ENCODE measurements at regions not wholly inside any gene's neighbourhood (a gene's known extent, or its start where the extent isn't known, plus 50 kb on each side); places are given as distances from the start of the nearest gene placed in this dataset.
A peak's percentile ranks its signal among the peaks of the same experiment; 100 is the strongest.

DNA sequence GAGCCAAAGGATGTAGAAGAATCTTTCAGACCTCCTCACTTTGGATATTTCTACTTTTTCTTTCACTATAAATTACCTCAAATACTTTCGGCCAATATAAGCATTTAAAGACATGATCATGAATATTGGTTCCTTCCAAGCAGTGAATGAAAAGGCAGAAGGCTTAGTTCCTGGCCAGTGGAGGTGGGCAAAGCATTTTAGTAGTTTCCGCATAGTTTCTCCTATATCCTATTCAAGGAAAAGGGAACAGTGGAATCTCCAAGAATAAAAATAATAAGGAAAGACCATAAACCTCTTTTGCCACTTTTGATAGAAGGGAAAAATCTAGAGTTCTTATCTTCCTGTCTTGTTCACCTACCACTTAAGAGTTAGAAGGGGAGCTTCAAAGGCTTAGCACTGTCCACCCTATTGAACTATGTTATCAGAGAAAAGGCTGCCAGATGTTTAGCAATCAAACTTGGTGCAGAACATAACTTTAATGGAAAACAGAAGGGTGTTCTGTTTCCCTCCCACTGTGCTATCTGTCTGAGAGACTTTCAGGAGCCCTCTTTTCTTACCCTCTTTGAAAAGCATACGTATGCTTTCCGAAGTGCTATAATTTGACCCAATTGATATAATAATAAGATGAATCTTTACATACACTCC is 155.6 kb upstream of the DPH6 start:
- no peak overlapping the region for H3K27ac Mint-ChIP-seq
- peaks cover 0 to 9% of the 10 kb centered on the region in 2 donors for H3K9me3 Mint-ChIP-seq
- no peak for DNase-seq (ENCODE audit: low spot score in 2 of 2)
- H3K36me3 Mint-ChIP-seq, result no peaks in the 10 kb centered on the region
- ATAC-seq, result no peak

DNA sequence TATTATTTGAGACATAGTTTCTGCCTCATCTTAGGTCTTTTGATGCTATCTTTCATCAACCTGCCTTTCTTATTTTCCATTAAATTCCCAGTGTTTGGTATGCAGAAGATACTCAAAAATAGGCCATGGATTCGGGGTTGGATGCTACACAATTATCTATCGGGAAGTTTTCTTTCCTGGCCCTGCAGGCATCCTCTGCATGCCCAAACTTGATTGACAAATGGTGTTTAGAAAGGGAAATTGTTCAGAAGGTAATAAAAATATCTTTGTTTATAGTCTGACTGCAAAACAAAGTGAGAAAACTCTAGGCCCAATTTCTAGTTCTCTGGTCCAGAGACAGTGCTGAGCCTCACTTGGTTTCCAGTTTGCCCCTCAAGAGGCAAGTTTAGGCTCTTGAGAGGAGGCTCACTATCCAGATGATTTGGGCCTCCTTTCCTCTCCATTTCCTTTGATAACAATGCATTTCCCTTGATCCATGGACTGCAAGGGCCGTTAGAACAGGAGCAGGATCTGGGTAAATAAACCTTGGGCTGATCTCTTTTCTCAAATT is 157.1 kb upstream of the DPH6 start:
- Mint-ChIP-seq H3K36me3 (no peaks in the 10 kb centered on the region), H3K9me3 (peaks cover 0 to 9% of the 10 kb centered on the region in 2 donors), H3K27ac (no peak overlapping the region)
- ATAC-seq (no peak), DNase-seq (ENCODE audit: low spot score in 2 of 2) (no peak)

DNA sequence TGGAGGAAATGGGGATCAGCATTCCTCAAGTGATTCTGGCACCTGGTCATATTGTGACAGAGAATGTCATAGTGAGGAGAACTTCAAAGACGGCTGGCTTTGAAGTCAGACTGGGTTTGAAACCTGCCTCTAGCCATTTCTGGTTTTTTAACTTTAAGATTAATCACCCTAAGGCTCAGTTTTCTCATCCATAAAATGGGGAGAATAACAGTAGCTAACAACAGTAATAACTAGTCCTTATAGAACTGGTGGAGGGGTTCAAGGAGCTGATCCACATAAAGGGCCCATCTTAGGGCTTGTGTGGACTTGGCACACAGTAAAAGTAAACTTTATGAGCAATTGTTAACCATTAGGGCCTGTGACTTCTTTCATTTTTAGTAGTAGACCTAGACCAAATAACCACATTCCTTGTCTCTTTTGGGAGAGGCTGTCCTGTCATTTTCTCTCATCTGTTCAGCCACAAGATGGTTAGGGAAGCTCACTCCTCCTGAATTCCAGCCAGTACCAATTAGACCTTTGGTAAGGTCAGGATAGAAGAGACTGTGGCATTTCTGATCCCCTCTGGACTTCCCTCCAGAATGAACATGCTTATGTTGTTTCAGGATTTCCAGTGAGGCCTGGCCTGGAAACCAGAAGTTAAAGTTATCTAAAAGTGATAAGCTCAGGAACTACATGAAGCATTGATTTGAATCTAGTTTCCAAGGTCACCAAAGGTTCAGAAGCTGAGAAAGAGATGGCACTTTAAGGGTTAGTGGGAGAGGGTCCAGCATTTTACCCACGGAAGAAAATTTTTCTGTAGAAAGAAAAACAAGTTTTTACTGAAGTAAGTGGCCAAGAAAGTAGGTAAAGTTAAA is 159.3 kb upstream of the DPH6 start:
- no peak for ATAC-seq

DNA sequence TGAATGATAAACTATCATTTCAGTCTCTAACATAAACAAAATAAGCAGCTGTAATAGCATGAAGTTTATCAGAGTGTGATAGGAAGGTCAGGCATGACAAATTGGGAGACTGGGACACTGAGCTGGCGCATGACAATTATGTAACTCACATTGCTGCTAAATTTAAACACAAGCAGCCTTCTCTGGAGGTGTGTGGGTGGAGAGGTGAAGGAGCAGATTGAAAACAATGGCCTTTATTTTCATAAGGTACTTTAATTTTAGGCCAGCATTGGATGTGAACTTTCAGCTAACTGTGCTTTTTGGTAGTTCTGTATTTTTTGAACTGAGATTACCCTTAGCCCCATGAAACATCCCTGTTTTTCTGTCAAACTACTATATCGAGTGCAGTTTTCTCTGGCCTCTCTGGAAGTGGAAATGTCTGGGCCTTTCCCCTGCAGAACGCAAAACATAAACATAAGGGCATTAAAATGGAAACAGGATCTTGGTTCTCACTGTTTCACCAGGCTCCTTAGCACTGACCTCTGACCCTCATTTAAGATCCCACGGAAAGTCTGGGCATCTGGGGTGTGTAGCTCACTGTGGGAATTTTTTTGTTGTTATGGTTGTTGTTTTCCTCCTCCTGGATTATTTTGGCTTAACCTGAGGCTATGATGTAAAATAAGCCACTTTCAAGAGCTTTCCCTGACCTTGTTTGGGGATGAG is 160.1 kb upstream of the DPH6 start:
- no peaks in the 10 kb centered on the region for H3K36me3 Mint-ChIP-seq
- H3K9me3 Mint-ChIP-seq, result no peaks in the 10 kb centered on the region
- no peak overlapping the region for H3K27ac Mint-ChIP-seq
- ATAC-seq (no peak), DNase-seq (ENCODE audit: low spot score in 2 of 2) (no peak)

More for the DNA sequence above, 159.3 kb upstream of the DPH6 start:
- Mint-ChIP-seq H3K27ac (no peak overlapping the region), H3K9me3 (no peaks in the 10 kb centered on the region), H3K36me3 (no peaks in the 10 kb centered on the region)
- no peak for DNase-seq (ENCODE audit: low spot score in 2 of 2)

DNA sequence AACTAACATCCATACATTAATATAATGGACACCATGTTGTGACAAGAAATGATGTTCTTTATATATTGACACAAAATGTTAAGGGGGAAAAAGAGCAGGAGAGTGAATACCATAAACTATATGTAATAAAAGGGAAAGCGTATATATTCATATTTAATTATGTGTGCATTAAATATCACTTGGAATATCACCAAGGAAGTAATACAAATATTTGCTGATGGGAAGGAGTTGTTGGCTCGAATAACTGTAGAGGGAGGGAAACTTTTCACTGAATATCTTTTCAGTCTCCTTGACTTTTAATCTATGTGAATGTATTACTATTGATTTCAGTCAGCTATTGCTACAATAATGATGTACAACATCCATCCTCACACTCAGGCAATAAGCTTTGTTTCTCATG is 167.0 kb upstream of the DPH6 start:
- Mint-ChIP-seq H3K9me3 (peaks cover 0 to 7% of the 10 kb centered on the region in 2 donors), H3K36me3 (no peaks in the 10 kb centered on the region), H3K27ac (no peak overlapping the region)
- DNase-seq (ENCODE audit: low spot score in 2 of 2) (no peak), ATAC-seq (no peak)

DNA sequence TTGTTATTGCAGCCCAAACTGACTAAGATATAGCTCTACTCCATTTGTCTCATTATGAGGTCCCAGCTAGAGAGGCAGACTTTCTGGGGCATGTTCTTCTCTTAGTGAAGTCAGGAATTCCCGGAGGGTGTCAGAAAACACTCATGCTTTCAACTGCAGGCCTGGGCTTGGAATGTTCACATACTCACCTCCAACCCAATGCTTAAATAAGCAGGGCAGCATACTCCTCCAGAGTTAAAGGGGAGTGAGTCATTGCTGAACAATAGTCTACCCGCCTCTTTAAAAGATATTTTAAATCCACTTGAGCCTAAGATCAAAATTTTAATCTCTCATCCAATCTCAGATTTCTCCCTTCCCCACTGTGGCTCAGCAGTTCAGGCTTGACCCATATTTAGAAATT is 167.8 kb upstream of the DPH6 start:
- Mint-ChIP-seq H3K9me3 (peaks cover 0 to 7% of the 10 kb centered on the region in 2 donors), H3K36me3 (no peaks in the 10 kb centered on the region), H3K27ac (no peak overlapping the region)
- no peak for DNase-seq (ENCODE audit: low spot score in 2 of 2)
- ATAC-seq, result no peak

DNA sequence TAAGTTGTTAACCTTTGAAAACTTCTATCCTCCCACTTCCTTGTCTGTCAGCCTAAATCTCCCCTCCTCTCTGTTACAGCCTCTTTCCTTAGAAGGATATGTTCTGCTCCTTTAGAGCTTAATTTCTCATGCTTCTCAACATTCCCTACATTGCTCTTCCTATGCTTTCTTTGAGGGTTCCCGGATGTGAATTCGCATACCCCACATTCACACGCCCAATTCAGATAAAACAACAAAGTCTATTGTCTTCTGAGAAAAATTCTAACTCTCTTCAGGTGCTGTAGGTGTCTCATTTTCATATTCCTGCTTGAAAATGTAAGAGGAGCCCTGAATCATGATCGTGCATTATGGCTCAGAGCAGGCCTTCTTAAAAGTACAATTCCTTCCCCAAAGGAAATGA is 171.8 kb upstream of the DPH6 start:
- DNase-seq (ENCODE audit: low spot score in 2 of 2) (no peak), ATAC-seq (no peak)
- Mint-ChIP-seq H3K36me3 (no peaks in the 10 kb centered on the region), H3K27ac (no peak overlapping the region), H3K9me3 (peaks cover 0 to 7% of the 10 kb centered on the region in 2 donors)

DNA sequence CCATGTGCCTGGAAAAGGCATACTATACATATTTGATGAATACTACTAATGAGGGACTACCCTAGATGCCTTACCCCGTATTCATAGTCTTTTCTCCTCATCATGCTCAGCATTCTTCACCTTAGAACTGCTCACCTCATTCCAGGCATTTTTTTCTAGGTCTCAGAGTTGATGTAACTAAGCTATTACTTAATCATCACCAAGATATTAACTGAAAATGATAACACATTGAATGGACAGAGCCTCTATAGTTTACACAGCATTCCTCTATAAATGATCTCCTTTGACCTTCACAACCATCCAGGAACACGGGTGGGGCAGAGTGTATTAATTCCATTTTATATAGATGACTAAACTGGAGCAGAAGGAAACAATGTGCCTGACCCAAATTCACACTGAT is 174.1 kb upstream of the DPH6 start:
- ATAC-seq (no peak), DNase-seq (ENCODE audit: low spot score in 2 of 2) (no peak)
- peaks cover 0 to 4% of the 10 kb centered on the region in 2 donors for H3K9me3 Mint-ChIP-seq
- H3K27ac Mint-ChIP-seq, result no peak overlapping the region
- H3K36me3 Mint-ChIP-seq, result no peaks in the 10 kb centered on the region

DNA sequence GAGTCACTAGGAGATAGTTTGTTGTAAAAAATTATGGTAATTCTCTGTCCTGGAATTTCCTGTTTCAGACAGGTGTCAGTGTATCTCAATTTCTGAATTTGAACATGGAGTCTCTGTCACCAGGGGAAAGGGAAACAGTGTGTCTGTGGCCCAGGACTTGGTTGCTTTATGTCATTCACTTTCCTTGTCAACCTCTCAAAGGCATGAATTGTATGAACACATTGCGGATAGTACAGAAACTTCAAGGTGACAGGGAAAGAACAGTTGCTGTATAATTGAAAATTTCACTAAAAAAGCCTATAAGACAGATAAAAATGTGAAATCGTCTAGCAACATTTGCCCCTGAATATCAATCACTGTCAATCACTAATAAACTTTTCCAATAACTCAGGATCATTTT is 175.0 kb upstream of the DPH6 start:
- Mint-ChIP-seq H3K27ac (no peak overlapping the region), H3K36me3 (no peaks in the 10 kb centered on the region), H3K9me3 (peaks cover 4 to 8% of the 10 kb centered on the region in 2 donors)
- no peak for ATAC-seq
- no peak for DNase-seq (ENCODE audit: low spot score in 2 of 2)

DNA sequence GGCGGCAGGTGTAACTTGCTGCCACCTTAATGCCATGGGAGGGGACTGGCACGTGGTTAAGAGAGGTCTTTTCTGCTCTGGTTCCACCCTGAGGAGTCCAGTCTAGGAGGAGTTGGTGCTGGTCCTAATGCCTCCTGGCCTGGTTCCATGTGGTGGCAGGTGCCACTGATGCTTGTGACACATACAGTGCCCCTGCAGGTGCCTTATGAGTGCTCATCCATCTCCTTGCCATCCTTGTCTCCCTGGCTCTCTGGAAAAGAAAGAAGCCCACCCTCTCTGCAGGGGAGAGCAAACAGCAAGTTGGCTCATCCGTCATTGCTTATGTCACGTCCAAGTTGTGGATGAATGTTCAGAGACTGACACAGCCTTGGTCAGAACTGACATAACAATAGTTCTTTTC is 175.8 kb upstream of the DPH6 start:
- Mint-ChIP-seq H3K9me3 (peaks cover 4 to 9% of the 10 kb centered on the region in 2 donors), H3K27ac (no peak overlapping the region), H3K36me3 (no peaks in the 10 kb centered on the region)
- ATAC-seq (no peak), DNase-seq (ENCODE audit: low spot score in 2 of 2) (no peak)

DNA sequence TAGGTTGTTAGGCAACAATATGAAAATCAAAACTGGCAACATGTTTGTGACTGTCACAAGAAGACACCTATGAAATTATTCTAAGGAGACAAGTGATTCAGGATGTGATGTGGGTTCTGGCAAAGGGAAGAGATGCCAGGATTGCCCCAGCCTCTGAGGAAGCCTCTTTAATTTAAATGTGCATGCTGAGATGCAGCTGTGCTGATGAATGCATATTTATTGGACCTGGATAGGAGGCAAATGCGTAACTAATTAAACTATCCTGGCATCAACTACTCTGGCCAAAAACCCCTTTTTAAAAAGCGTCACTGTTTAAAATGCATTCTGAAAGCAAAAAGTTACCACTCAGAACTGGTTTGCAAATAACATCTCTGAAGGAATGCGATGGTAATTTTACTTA is 176.5 kb upstream of the DPH6 start:
- no peak for DNase-seq (ENCODE audit: low spot score in 2 of 2)
- H3K9me3 Mint-ChIP-seq, result peaks cover 4 to 9% of the 10 kb centered on the region in 2 donors
- H3K36me3 Mint-ChIP-seq, result no peaks in the 10 kb centered on the region
- H3K27ac Mint-ChIP-seq, result no peak overlapping the region
- no peak for ATAC-seq

DNA sequence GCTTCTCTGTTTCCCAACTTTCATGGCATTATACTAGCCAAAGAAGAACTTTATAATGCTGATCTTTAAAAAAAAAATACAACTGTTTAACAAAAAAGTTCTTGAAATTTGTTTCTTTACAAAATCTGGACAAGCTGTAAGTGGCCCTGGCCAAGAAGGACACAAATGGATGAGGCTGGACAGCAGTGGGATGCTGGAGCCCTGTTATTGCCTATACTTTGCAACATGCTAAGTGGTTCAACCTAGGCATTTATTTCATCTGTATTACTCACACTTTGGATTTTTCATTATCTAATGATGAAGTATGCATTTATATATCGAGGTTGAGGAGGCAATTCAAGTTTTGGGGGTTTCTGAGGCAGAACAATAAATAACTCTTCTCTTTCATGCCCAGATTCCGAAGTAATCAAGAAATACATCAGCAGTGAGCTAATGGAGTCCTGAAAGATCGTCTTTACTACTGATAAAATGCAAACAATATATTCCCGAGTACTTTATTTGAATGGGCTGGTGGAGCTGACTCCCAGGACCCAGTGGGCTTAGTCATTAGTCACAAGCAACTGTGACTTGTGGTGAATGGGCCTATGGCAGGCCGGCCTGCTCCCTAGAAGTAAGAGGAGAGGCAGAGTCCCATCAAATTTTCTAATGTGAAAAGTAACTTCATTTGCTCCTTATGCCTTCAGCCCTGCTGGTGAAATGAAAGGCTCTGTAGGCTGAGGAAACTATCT is 177.3 kb upstream of the DPH6 start:
- H3K9me3 Mint-ChIP-seq, result peaks cover 0 to 9% of the 10 kb centered on the region in 2 donors
- DNase-seq (ENCODE audit: low spot score in 2 of 2) (no peak), ATAC-seq (no peak)
- no peaks in the 10 kb centered on the region for H3K36me3 Mint-ChIP-seq
- H3K27ac Mint-ChIP-seq, result no peak overlapping the region

DNA sequence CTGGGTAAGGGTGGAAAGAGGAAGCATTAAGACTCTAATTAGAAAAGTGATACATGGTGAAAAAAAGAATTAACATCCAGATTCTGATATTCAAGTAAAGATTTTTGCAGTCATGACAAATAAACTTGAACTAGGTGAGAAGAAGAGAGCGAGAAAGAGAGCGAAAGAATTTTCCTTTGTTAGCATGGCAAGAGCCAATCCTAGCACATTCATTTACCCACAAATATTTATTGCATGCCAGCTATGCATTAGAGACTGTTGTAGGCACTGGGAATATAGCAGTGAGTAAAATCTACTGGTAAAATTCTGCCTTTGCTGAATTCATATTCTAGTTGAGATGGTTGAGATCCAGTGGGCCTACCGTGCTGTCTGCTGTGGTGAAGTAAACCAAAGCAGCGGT is 177.9 kb upstream of the DPH6 start:
- Mint-ChIP-seq H3K9me3 (peaks cover 0 to 9% of the 10 kb centered on the region in 2 donors), H3K27ac (no peak overlapping the region), H3K36me3 (no peaks in the 10 kb centered on the region)
- no peak for DNase-seq (ENCODE audit: low spot score in 2 of 2)
- no peak for ATAC-seq

DNA sequence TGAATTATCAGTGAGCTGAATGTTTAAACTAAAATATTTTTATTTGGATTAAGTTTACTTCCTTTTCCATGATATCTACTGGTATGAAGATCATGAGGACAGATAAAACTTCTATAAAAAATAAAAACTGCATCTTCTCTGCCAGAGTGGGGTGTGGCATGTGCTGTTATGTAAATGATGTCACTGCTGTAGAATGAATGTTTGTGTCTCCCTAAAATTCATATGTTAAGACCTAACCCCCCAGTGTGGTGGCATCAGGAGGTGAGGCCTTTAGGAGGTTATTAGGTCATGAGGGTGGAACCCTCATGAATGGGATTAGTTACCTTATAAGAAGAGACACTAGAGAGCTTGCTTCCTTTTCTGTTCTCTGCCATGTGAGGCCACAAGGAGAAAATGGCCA is 178.7 kb upstream of the DPH6 start:
- H3K9me3 Mint-ChIP-seq, result peaks cover 0 to 9% of the 10 kb centered on the region in 2 donors
- H3K27ac Mint-ChIP-seq, result no peak overlapping the region
- H3K36me3 Mint-ChIP-seq, result no peaks in the 10 kb centered on the region
- DNase-seq (ENCODE audit: low spot score in 2 of 2), result no peak
- no peak for ATAC-seq

DNA sequence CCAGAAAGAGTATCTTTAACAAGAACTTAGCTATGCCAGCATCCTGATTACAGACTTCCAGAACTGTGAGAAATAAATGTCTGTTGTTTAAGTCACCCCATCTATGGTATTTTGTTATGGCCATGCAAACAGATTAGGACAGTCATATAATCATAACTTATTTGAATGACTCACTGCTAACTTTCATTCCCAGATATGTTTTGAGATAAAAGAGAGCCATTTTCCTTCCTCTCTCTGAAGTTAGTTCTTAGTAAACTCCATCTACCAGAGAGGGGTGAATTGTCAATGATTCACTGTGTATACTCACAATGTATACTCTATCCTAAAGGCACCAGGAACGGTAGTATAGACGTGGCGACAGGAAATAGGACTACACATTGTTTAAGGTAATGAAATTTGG is 179.4 kb upstream of the DPH6 start:
- ATAC-seq, result peak in 1 of 2 donors; percentile 75
- Mint-ChIP-seq H3K27ac (no peak overlapping the region), H3K36me3 (no peaks in the 10 kb centered on the region), H3K9me3 (peaks cover 0 to 9% of the 10 kb centered on the region in 2 donors)
- no peak for DNase-seq (ENCODE audit: low spot score in 2 of 2)

DNA sequence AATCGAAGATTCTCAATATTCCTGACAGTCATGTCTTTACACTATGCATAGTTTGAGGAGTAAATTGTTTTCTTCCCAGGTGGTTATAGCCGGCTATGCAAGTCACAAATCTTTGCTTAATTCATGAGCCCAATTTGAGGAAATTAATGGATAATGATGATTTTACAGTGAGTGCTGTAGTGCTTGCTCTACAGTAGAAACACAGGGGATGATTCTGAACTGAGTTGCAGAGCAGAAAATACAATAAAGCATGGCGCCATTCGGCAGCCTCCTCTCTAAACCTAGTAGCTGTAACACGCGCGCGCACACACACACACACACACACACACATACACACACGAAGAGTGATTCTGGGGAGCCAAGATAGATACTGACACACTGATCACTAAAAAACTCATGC is 181.7 kb upstream of the DPH6 start:
- DNase-seq (ENCODE audit: low spot score in 2 of 2), result no peak
- Mint-ChIP-seq H3K36me3 (no peaks in the 10 kb centered on the region), H3K9me3 (peaks cover 0 to 9% of the 10 kb centered on the region in 2 donors), H3K27ac (no peak overlapping the region)
- no peak for ATAC-seq
